Skin of body (tissue), 2 donors: ENCODE measurements at regions not wholly inside any gene's neighbourhood (a gene's known extent, or its start where the extent isn't known, plus 50 kb on each side); places are given as distances from the start of the nearest gene placed in this dataset. TPM values are rescaled to one million over a fixed set of nuclear protein-coding genes. Genes with fewer than 3 reads are reported as not detected.

Source experiments
- DNase-seq: peaks from one replicate; lab custom pipeline; 2025; lab: John Stamatoyannopoulos, UW
- small RNA-seq: library from RNA; depleted of rRNA; stranded (forward); fragments of <200 nt; gene quantifications from one replicate; pipeline ENCODE3, GENCODE V24; 2014; ENCODE audit warnings: low replicate concordance

- peak; percentile 56 for DNase-seq
These were observed 65.7 kb upstream of the FZD8 start for GRCh38 chr10:35707642-35708425.

GRCh38 chr10:35706959-35707358 lies 64.9 kb upstream of the FZD8 start:
- no peak for DNase-seq

GRCh38 chr10:35705671-35706070 lies 63.6 kb upstream of the FZD8 start:
- DNase-seq = no peak

- DNase-seq = no peak
These were observed 63.0 kb upstream of the FZD8 start for GRCh38 chr10:35705051-35705450.

- peak; percentile 11 for DNase-seq
These were observed 62.3 kb upstream of the FZD8 start for GRCh38 chr10:35704401-35704800.

GRCh38 chr10:35700487-35700882 lies 58.4 kb upstream of the FZD8 start:
- DNase-seq = no peak

GRCh38 chr10:35699848-35700486 lies 57.9 kb upstream of the FZD8 start:
- DNase-seq = no peak

GRCh38 chr10:35696392-35697287 lies 54.5 kb upstream of the FZD8 start:
- no peak for DNase-seq

- no peak for DNase-seq
These were observed 51.7 kb upstream of the FZD8 start for GRCh38 chr10:35693800-35694199.

Small RNA genes in the stretch of these regions (small RNA-seq; reads per million reads assigned to genes)
- gene RF00019 = not detected
- gene RF00561 = not detected
